ENCODE measurements at regions not wholly inside any gene's neighbourhood (a gene's known extent, or its start where the extent isn't known, plus 50 kb on each side); places are given as distances from the start of the nearest gene placed in this dataset.
A peak's percentile ranks its signal among the peaks of the same experiment; 100 is the strongest.

DNA sequence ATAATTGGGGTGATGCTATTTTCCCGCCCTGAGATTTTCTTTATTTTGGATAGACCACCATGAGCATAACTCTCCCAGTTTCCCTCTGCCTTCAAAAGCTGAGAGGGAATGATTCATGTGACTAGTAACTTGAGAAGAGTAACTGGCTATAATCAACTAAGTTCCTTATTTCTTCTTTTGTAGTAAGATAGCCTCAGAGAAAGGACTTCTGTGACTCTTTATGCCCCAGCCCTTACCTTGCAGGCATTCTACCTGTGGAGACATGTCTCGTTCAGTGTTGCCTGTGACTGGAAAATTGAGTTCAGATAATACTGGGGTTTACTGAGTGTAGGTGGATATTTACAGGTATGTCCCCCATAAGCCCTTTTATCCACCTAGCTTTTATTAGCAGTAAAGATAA is 715.4 kb upstream of the HS3ST1 start (continued):
- TF ChIP-seq ARID4A (CRISPR knock-in tag; IDR thresholded peaks at IDR 0.05; ENCODE audit: borderline replicate concordance) (no peak), ZNF891 (CRISPR knock-in tag; IDR thresholded peaks at IDR 0.05) (no peak)

- no TSS peak for BruUV-seq (replicated peaks)
- Histone ChIP-seq H3K9me3 (ENCODE audit: low read length) (peaks cover 95% of the 10 kb centered on the region), H3K27ac (ENCODE audit: extremely low read length, insufficient read depth, low read length) (no peak overlapping the region), H3K4me1 (ENCODE audit: insufficient read depth, low read length) (no peaks in the 10 kb centered on the region), H4K20me1 (ENCODE audit: insufficient read depth, low read length) (no peaks in the 10 kb centered on the region), H3K36me3 (replicated peaks in 1 of 2; ENCODE audit: control insufficient read depth in 1 of 2, insufficient read depth in 2 of 2, low read length in 2 of 2) (no peaks in the 10 kb centered on the region), H3K4me2 (ENCODE audit: low read depth, low read length) (no peak overlapping the region), H3K9ac (ENCODE audit: insufficient read depth, low read depth, low read length) (no peak overlapping the region), H3K4me3 (replicated peaks in 1 of 3; ENCODE audit: insufficient read depth in 1 of 3, low read depth in 2 of 3, low read length in 3 of 3) (no peak overlapping the region), H2AFZ (ENCODE audit: low read length) (no peak overlapping the region), H3K79me2 (ENCODE audit: insufficient read depth, low read length) (no peaks in the 10 kb centered on the region), H3K27me3 (ENCODE audit: control insufficient read depth in 1 of 2, insufficient read depth in 2 of 2, low read length in 2 of 2) (no peaks in the 10 kb centered on the region; a peak in 1 of 5 replicates)
- ATAC-seq (no peak), DNase-seq (ENCODE audit: low spot score) (no peak), FAIRE-seq (no peak)
- in situ Hi-C loops (cut with HindIII; ENCODE audit: extremely low pct_ligation_motif_present, low pct_unique_long_range_greater_than_20kb): no loop called here
- intact Hi-C loops (cut with micrococcal nuclease; ENCODE audit: unreplicated experiment): no loop called here
- TF ChIP-seq KLF13 (CRISPR knock-in tag; IDR thresholded peaks at IDR 0.05): no peak
- no peak for TF ChIP-seq SMAD9 (CRISPR knock-in tag; IDR thresholded peaks at IDR 0.05)
- TF ChIP-seq EHMT2 (IDR thresholded peaks at IDR 0.05; ENCODE audit: borderline replicate concordance, low read depth, low read length): no peak
- no peak for TF ChIP-seq KAT8 (CRISPR knock-in tag; IDR thresholded peaks at IDR 0.05)
- TF ChIP-seq, protein P1, sequence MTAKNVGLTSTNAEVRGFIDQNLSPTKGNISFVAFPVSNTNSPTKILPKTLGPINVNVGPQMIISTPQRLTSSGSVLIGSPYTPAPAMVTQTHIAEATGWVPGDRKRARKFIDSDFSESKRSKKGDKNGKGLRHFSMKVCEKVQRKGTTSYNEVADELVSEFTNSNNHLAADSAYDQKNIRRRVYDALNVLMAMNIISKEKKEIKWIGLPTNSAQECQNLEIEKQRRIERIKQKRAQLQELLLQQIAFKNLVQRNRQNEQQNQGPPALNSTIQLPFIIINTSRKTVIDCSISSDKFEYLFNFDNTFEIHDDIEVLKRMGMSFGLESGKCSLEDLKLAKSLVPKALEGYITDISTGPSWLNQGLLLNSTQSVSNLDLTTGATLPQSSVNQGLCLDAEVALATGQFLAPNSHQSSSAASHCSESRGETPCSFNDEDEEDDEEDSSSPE (CRISPR knock-in tag; IDR thresholded peaks at IDR 0.05): no peak
- TF ChIP-seq LCORL (IDR thresholded peaks at IDR 0.05): 0 out of 2 replicates have a peak, but pooled peaks have one; percentile 18
- TF ChIP-seq LCORL (CRISPR knock-in tag; IDR thresholded peaks at IDR 0.05): no peak
- POLR2A ChIA-PET: no interaction called here
- CTCF ChIA-PET (ENCODE audit: low intra/inter-chr PET ratio, low total read pairs): no interaction called here
These were observed 712.2 kb upstream of the HS3ST1 start for GRCh38 chr4:12140864-12141263.

Data from HepG2 (cell line).